Activated CD4-positive, alpha-beta memory T cell treated with anti-CD3 and anti-CD28 coated beads, Interleukin-2, amount 10 ng/mL, durations not matched to agents 7 days and 5 days (primary cell): ENCODE measurements at regions not wholly inside any gene's neighbourhood (a gene's known extent, or its start where the extent isn't known, plus 50 kb on each side); places are given as distances from the start of the nearest gene placed in this dataset.

Experiments
- CTCF ChIA-PET: fragments of 350-600 bp; sonication (Branson Sonifier 250); formaldehyde crosslinking; loops from one replicate; lab custom pipeline; 2021; ENCODE audit warnings: antibody characterized with exemption, inconsistent platforms; lab: Charles Lee
- POLR2A ChIA-PET: fragments of 350-600 bp; sonication (Branson Sonifier 250); formaldehyde crosslinking; loops from one replicate; lab custom pipeline; 2021; ENCODE audit warnings: antibody characterized with exemption; lab: Charles Lee
- DNase-seq: peaks from one replicate; pipeline ENCODE4 v3.0.0-alpha.2; 2020
- H3K27ac Mint-ChIP-seq: one replicate; pipeline ENCODE4 v1.8.0; 2021; ENCODE audit warnings: mild to moderate bottlenecking, mixed read lengths
- H3K27me3 Mint-ChIP-seq: one replicate; pipeline ENCODE4 v1.8.0; 2021; ENCODE audit warnings: mixed read lengths
- H3K36me3 Mint-ChIP-seq: one replicate; pipeline ENCODE4 v1.8.0; 2021; ENCODE audit warnings: low read depth, mixed read lengths
- H3K4me1 Mint-ChIP-seq: one replicate; pipeline ENCODE4 v1.8.0; 2021; ENCODE audit warnings: mixed read lengths
- H3K4me3 Mint-ChIP-seq: one replicate; pipeline ENCODE4 v1.8.0; 2021; ENCODE audit warnings: mild to moderate bottlenecking, mixed read lengths
- H3K9me3 Mint-ChIP-seq: one replicate; pipeline ENCODE4 v1.8.0; 2021; ENCODE audit warnings: mixed read lengths

GRCh38 chr17:71656964-71657858 is 463.6 kb upstream of the SOX9 start:
- peaks cover 15% of the 10 kb centered on the region for H3K9me3 Mint-ChIP-seq
- H3K36me3 Mint-ChIP-seq: no peaks in the 10 kb centered on the region
- DNase-seq: no peak
- no peak overlapping the region for H3K4me3 Mint-ChIP-seq
- no peak overlapping the region for H3K27ac Mint-ChIP-seq
- no peaks in the 10 kb centered on the region for H3K4me1 Mint-ChIP-seq
- POLR2A ChIA-PET: no interaction called here
- CTCF ChIA-PET: no interaction called here
- no peaks in the 10 kb centered on the region for H3K27me3 Mint-ChIP-seq

GRCh38 chr17:71658996-71659395 is 461.8 kb upstream of the SOX9 start:
- Mint-ChIP-seq H3K9me3 (peaks cover 15% of the 10 kb centered on the region), H3K27ac (no peak overlapping the region), H3K4me3 (no peak overlapping the region), H3K27me3 (no peaks in the 10 kb centered on the region), H3K4me1 (no peaks in the 10 kb centered on the region), H3K36me3 (no peaks in the 10 kb centered on the region)
- DNase-seq: no peak
- CTCF ChIA-PET: no interaction called here
- POLR2A ChIA-PET: no interaction called here

- Mint-ChIP-seq H3K27me3 (no peaks in the 10 kb centered on the region), H3K4me3 (no peak overlapping the region), H3K27ac (no peak overlapping the region), H3K36me3 (no peaks in the 10 kb centered on the region), H3K4me1 (no peaks in the 10 kb centered on the region), H3K9me3 (peaks cover 5% of the 10 kb centered on the region)
- CTCF ChIA-PET: no interaction called here
- no peak for DNase-seq
- POLR2A ChIA-PET: no interaction called here
These were observed 456.0 kb upstream of the SOX9 start for GRCh38 chr17:71664861-71665260.

GRCh38 chr17:71666047-71666446 is 454.8 kb upstream of the SOX9 start:
- no peaks in the 10 kb centered on the region for H3K4me1 Mint-ChIP-seq
- CTCF ChIA-PET: no interaction called here
- POLR2A ChIA-PET: no interaction called here

GRCh38 chr17:71667661-71668060 is 453.2 kb upstream of the SOX9 start:
- Mint-ChIP-seq H3K9me3 (peaks cover 4% of the 10 kb centered on the region), H3K27ac (no peak overlapping the region), H3K4me1 (no peaks in the 10 kb centered on the region), H3K36me3 (no peaks in the 10 kb centered on the region), H3K4me3 (no peak overlapping the region), H3K27me3 (no peaks in the 10 kb centered on the region)
- POLR2A ChIA-PET: no interaction called here
- no peak for DNase-seq
- CTCF ChIA-PET: no interaction called here

More at GRCh38 chr17:71666047-71666446, 454.8 kb upstream of the SOX9 start:
- Mint-ChIP-seq H3K27ac (no peak overlapping the region), H3K27me3 (no peaks in the 10 kb centered on the region), H3K4me3 (no peak overlapping the region), H3K9me3 (peaks cover 5% of the 10 kb centered on the region), H3K36me3 (no peaks in the 10 kb centered on the region)
- DNase-seq: no peak

- CTCF ChIA-PET: no interaction called here
- Mint-ChIP-seq H3K4me3 (no peak overlapping the region), H3K4me1 (no peaks in the 10 kb centered on the region), H3K27me3 (no peaks in the 10 kb centered on the region), H3K27ac (no peak overlapping the region), H3K9me3 (peaks cover 4% of the 10 kb centered on the region), H3K36me3 (no peaks in the 10 kb centered on the region)
- DNase-seq: no peak
- POLR2A ChIA-PET: no interaction called here
These were observed 452.0 kb upstream of the SOX9 start for GRCh38 chr17:71668807-71669206.

GRCh38 chr17:71677439-71677838 is 443.4 kb upstream of the SOX9 start:
- H3K27ac Mint-ChIP-seq: no peak overlapping the region
- no peak overlapping the region for H3K4me3 Mint-ChIP-seq
- POLR2A ChIA-PET: no interaction called here
- no peaks in the 10 kb centered on the region for H3K36me3 Mint-ChIP-seq
- no peaks in the 10 kb centered on the region for H3K27me3 Mint-ChIP-seq
- DNase-seq: no peak
- H3K4me1 Mint-ChIP-seq: no peaks in the 10 kb centered on the region
- H3K9me3 Mint-ChIP-seq: no peaks in the 10 kb centered on the region
- CTCF ChIA-PET: no interaction called here

- ChIA-PET POLR2A (no interaction called here), CTCF (no interaction called here)
- H3K36me3 Mint-ChIP-seq: no peaks in the 10 kb centered on the region
- no peaks in the 10 kb centered on the region for H3K4me1 Mint-ChIP-seq
- no peaks in the 10 kb centered on the region for H3K9me3 Mint-ChIP-seq
- no peaks in the 10 kb centered on the region for H3K27me3 Mint-ChIP-seq
- no peak overlapping the region for H3K4me3 Mint-ChIP-seq
- no peak for DNase-seq
- H3K27ac Mint-ChIP-seq: no peak overlapping the region
These were observed 441.0 kb upstream of the SOX9 start for GRCh38 chr17:71679832-71680231.

GRCh38 chr17:71681427-71682173 is 439.2 kb upstream of the SOX9 start:
- ChIA-PET POLR2A (no interaction called here), CTCF (no interaction called here)
- H3K27ac Mint-ChIP-seq: no peak overlapping the region
- no peak for DNase-seq
- no peaks in the 10 kb centered on the region for H3K36me3 Mint-ChIP-seq
- no peaks in the 10 kb centered on the region for H3K27me3 Mint-ChIP-seq
- H3K4me3 Mint-ChIP-seq: no peak overlapping the region
- no peaks in the 10 kb centered on the region for H3K9me3 Mint-ChIP-seq
- H3K4me1 Mint-ChIP-seq: no peaks in the 10 kb centered on the region

GRCh38 chr17:71682174-71682494 is 438.7 kb upstream of the SOX9 start:
- H3K4me1 Mint-ChIP-seq: no peaks in the 10 kb centered on the region
- no peaks in the 10 kb centered on the region for H3K27me3 Mint-ChIP-seq
- ChIA-PET POLR2A (no interaction called here), CTCF (no interaction called here)
- DNase-seq: no peak
- no peaks in the 10 kb centered on the region for H3K9me3 Mint-ChIP-seq
- no peaks in the 10 kb centered on the region for H3K36me3 Mint-ChIP-seq
- H3K4me3 Mint-ChIP-seq: no peak overlapping the region
- no peak overlapping the region for H3K27ac Mint-ChIP-seq

GRCh38 chr17:71689782-71690181 is 431.0 kb upstream of the SOX9 start:
- ChIA-PET CTCF (no interaction called here), POLR2A (no interaction called here)
- DNase-seq: no peak
- no peaks in the 10 kb centered on the region for H3K36me3 Mint-ChIP-seq
- peaks cover 7% of the 10 kb centered on the region for H3K9me3 Mint-ChIP-seq
- no peaks in the 10 kb centered on the region for H3K4me1 Mint-ChIP-seq
- H3K4me3 Mint-ChIP-seq: no peak overlapping the region
- no peak overlapping the region for H3K27ac Mint-ChIP-seq
- H3K27me3 Mint-ChIP-seq: no peaks in the 10 kb centered on the region

- Mint-ChIP-seq H3K27me3 (no peaks in the 10 kb centered on the region), H3K4me3 (no peak overlapping the region), H3K4me1 (no peaks in the 10 kb centered on the region), H3K9me3 (peaks cover 8% of the 10 kb centered on the region), H3K36me3 (no peaks in the 10 kb centered on the region), H3K27ac (no peak overlapping the region)
- ChIA-PET CTCF (interaction anchor here (0.6 kb wide), 1 partner anchor 82 kb away, joined by 3 read pairs; no protein-coding TSS in a partner anchor), POLR2A (no interaction called here)
- DNase-seq: no peak
These were observed 420.9 kb upstream of the SOX9 start for GRCh38 chr17:71699907-71700306.

- Mint-ChIP-seq H3K9me3 (peaks cover 7% of the 10 kb centered on the region), H3K4me3 (no peak overlapping the region), H3K4me1 (no peaks in the 10 kb centered on the region), H3K27me3 (no peaks in the 10 kb centered on the region), H3K27ac (no peak overlapping the region), H3K36me3 (no peaks in the 10 kb centered on the region)
- ChIA-PET POLR2A (no interaction called here), CTCF (no interaction called here)
- no peak for DNase-seq
These were observed 417.1 kb upstream of the SOX9 start for GRCh38 chr17:71703701-71704100.
